ENCODE measurements at regions not wholly inside any gene's neighbourhood (a gene's known extent, or its start where the extent isn't known, plus 50 kb on each side); places are given as distances from the start of the nearest gene placed in this dataset.

GRCh38 chr3:193835414-193835813 is 242.4 kb downstream of the OPA1 start:
- intact Hi-C loops (cut with micrococcal nuclease) = no loop called here
- H3K27me3 ChIP-seq (ENCODE audit: low read depth) = peaks cover 4% of the 10 kb centered on the region
- no peak overlapping the region for H3K4me3 ChIP-seq
- H3K4me1 ChIP-seq = peaks cover 35% of the 10 kb centered on the region
- no peak for DNase-seq
- H3K27ac ChIP-seq (replicated peaks) = no peak overlapping the region
- no peaks in the 10 kb centered on the region for H3K9me3 ChIP-seq (replicated peaks)
- no peaks in the 10 kb centered on the region for H3K36me3 ChIP-seq
- TF ChIP-seq CTCF (IDR thresholded peaks at IDR 0.05; ENCODE audit: borderline replicate concordance) = no peak

- no peak for TF ChIP-seq CTCF (IDR thresholded peaks at IDR 0.05; ENCODE audit: borderline replicate concordance)
- Histone ChIP-seq H3K4me1 (peaks cover 38% of the 10 kb centered on the region), H3K27ac (replicated peaks) (no peak overlapping the region), H3K36me3 (no peaks in the 10 kb centered on the region), H3K9me3 (replicated peaks) (no peaks in the 10 kb centered on the region), H3K4me3 (no peak overlapping the region), H3K27me3 (ENCODE audit: low read depth) (peaks cover 4% of the 10 kb centered on the region)
- no peak for DNase-seq
- intact Hi-C loops (cut with micrococcal nuclease) = no loop called here
These were observed 243.5 kb downstream of the OPA1 start for GRCh38 chr3:193836511-193836910.

- H3K27me3 ChIP-seq (ENCODE audit: low read depth) = peaks cover 4% of the 10 kb centered on the region
- TF ChIP-seq CTCF (IDR thresholded peaks at IDR 0.05; ENCODE audit: borderline replicate concordance) = no peak
- no peak overlapping the region for H3K4me3 ChIP-seq
- DNase-seq = no peak
- no peaks in the 10 kb centered on the region for H3K9me3 ChIP-seq (replicated peaks)
- H3K36me3 ChIP-seq = no peaks in the 10 kb centered on the region
- H3K27ac ChIP-seq (replicated peaks) = no peak overlapping the region
- intact Hi-C loops (cut with micrococcal nuclease) = no loop called here
- peaks cover 38% of the 10 kb centered on the region for H3K4me1 ChIP-seq
These were observed 243.9 kb downstream of the OPA1 start for GRCh38 chr3:193836918-193837317.

- no peak overlapping the region for H3K4me3 ChIP-seq
- DNase-seq = no peak
- peaks cover 34% of the 10 kb centered on the region for H3K4me1 ChIP-seq
- TF ChIP-seq CTCF (IDR thresholded peaks at IDR 0.05; ENCODE audit: borderline replicate concordance) = no peak
- peaks cover 4% of the 10 kb centered on the region for H3K27me3 ChIP-seq (ENCODE audit: low read depth)
- no peaks in the 10 kb centered on the region for H3K9me3 ChIP-seq (replicated peaks)
- intact Hi-C loops (cut with micrococcal nuclease) = no loop called here
- no peak overlapping the region for H3K27ac ChIP-seq (replicated peaks)
- H3K36me3 ChIP-seq = no peaks in the 10 kb centered on the region
These were observed 244.4 kb downstream of the OPA1 start for GRCh38 chr3:193837347-193837827.

- intact Hi-C loops (cut with micrococcal nuclease) = no loop called here
- Histone ChIP-seq H3K9me3 (replicated peaks) (no peaks in the 10 kb centered on the region), H3K4me3 (no peak overlapping the region), H3K36me3 (no peaks in the 10 kb centered on the region), H3K27ac (replicated peaks) (no peak overlapping the region), H3K4me1 (peaks cover 7% of the 10 kb centered on the region), H3K27me3 (ENCODE audit: low read depth) (peaks cover 6% of the 10 kb centered on the region)
- DNase-seq = no peak
- no peak for TF ChIP-seq CTCF (IDR thresholded peaks at IDR 0.05; ENCODE audit: borderline replicate concordance)
These were observed 247.2 kb downstream of the OPA1 start for GRCh38 chr3:193840111-193840641.

Measured in left ventricle myocardium inferior (tissue), 1 donor.